Erythroblast (primary cell): ENCODE measurements at regions not wholly inside any gene's neighbourhood (a gene's known extent, or its start where the extent isn't known, plus 50 kb on each side); places are given as distances from the start of the nearest gene placed in this dataset.
"Not testable (repeated sequence)": the region's sequence is repeated elsewhere in the genome, so short reads cannot be mapped to it uniquely, and the experiment has no call there.

Source experiments
- GATA1 ChIP-seq: IDR thresholded peaks from 2 replicates; pipeline ENCODE4 v1.6.1; 2011; ENCODE audit warnings: low read depth, mild to moderate bottlenecking, control low read depth, low read length, moderate library complexity
- POLR2A ChIP-seq: IDR thresholded peaks from 2 replicates; pipeline ENCODE4 v1.6.1; 2011; ENCODE audit warnings: mild to moderate bottlenecking, low read length

DNA sequence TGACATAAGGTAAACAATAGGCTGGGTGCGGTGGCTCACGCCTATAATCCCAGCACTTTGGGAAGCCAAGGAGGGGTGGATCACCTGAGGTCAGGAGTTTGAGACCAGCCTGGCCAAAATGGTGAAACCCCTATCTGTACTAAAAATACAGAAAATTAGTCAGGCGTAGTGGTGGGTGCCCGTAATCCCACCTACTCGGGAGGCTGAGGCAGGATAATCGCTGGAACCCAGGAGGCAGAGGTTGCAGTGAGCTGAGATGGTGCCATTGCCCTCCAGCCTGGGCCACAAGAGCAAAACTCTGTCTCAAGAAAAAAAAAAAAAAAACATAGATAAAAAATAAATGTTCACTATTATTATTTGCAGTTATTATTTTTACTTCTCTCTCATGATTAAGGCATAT, 689.8 kb upstream of the FSHR start:
- TF ChIP-seq POLR2A, GATA1: not testable (repeated sequence)
